Osteoblast (primary cell): ENCODE measurements at regions not wholly inside any gene's neighbourhood (a gene's known extent, or its start where the extent isn't known, plus 50 kb on each side); places are given as distances from the start of the nearest gene placed in this dataset.

Source experiments
- DNase-seq: peaks from one replicate; pipeline ENCODE4 v3.0.0; 2011; ENCODE audit warnings: low spot score, mixed read lengths; ENCODE audit not compliant: insufficient read length; ENCODE audit errors: missing footprints
- H2AFZ ChIP-seq: 2 replicates; pipeline ENCODE4 v1.6.0; 2011; ENCODE audit warnings: mild to moderate bottlenecking, low read length
- H3K27ac ChIP-seq: 2 replicates; pipeline ENCODE4 v1.5.1; 2011; ENCODE audit warnings: mild to moderate bottlenecking, low read depth, low read length, moderate library complexity
- H3K27me3 ChIP-seq: 2 replicates; pipeline ENCODE4 v1.6.0; 2012; ENCODE audit warnings: mild to moderate bottlenecking, control low read depth, inconsistent platforms, low read length, moderate library complexity; ENCODE audit not compliant: insufficient read depth
- H3K36me3 ChIP-seq: 2 replicates; pipeline ENCODE4 v1.5.1; 2011; ENCODE audit warnings: mild to moderate bottlenecking, low read length, control low read depth, moderate library complexity; ENCODE audit not compliant: insufficient read depth
- H3K4me1 ChIP-seq: 2 replicates; pipeline ENCODE4 v1.5.1; 2011; ENCODE audit warnings: mild to moderate bottlenecking, low read length, control low read depth, moderate library complexity; ENCODE audit not compliant: insufficient read depth
- H3K4me2 ChIP-seq: 2 replicates; pipeline ENCODE4 v1.6.0; 2011; ENCODE audit warnings: mild to moderate bottlenecking, low read length; ENCODE audit not compliant: insufficient read depth
- H3K4me3 ChIP-seq: fragments of 200-600 bp; sonication (generic); 3 replicates; pipeline ENCODE4 v1.5.1; 2012; ENCODE audit warnings: mild to moderate bottlenecking, low read length, inconsistent platforms; ENCODE audit not compliant: insufficient read depth
- H3K79me2 ChIP-seq: 2 replicates; pipeline ENCODE4 v1.6.0; 2012; ENCODE audit warnings: mild to moderate bottlenecking, low read length, control low read depth, inconsistent platforms; ENCODE audit not compliant: insufficient read depth
- H3K9me3 ChIP-seq: 2 replicates; pipeline ENCODE4 v1.5.1; 2011; ENCODE audit warnings: low read depth, low read length, control low read depth
- H4K20me1 ChIP-seq: 2 replicates; pipeline ENCODE4 v1.6.0; 2012; ENCODE audit warnings: mild to moderate bottlenecking, low read length, control low read depth; ENCODE audit not compliant: insufficient read depth
- CTCF ChIP-seq: IDR thresholded peaks from 2 replicates; pipeline ENCODE4 v1.5.1; 2011; ENCODE audit warnings: mild to moderate bottlenecking, low read depth, low read length, moderate library complexity; ENCODE audit errors: extremely low read depth

GRCh38 chr1:177448652-177449357, 278.0 kb downstream of the BRINP2 start:
- Histone ChIP-seq H3K36me3 (no peaks in the 10 kb centered on the region), H2AFZ (no peak overlapping the region), H3K4me2 (no peak overlapping the region), H3K4me3 (no peak overlapping the region), H3K79me2 (no peaks in the 10 kb centered on the region), H3K4me1 (no peaks in the 10 kb centered on the region), H3K27ac (no peak overlapping the region), H4K20me1 (no peaks in the 10 kb centered on the region), H3K27me3 (no peaks in the 10 kb centered on the region), H3K9me3 (no peaks in the 10 kb centered on the region)
- TF ChIP-seq CTCF: no peak
- DNase-seq: no peak

- H3K4me1 ChIP-seq: no peaks in the 10 kb centered on the region
Observed at GRCh38 chr1:177448036-177448615, 277.4 kb downstream of the BRINP2 start.

GRCh38 chr1:177444997-177445746, 274.4 kb downstream of the BRINP2 start:
- no peaks in the 10 kb centered on the region for H3K9me3 ChIP-seq
- no peak overlapping the region for H2AFZ ChIP-seq
- H3K4me2 ChIP-seq: no peak overlapping the region
- no peak for TF ChIP-seq CTCF
- H3K27me3 ChIP-seq: no peaks in the 10 kb centered on the region
- H3K27ac ChIP-seq: no peak overlapping the region
- H3K4me1 ChIP-seq: no peaks in the 10 kb centered on the region
- H3K4me3 ChIP-seq: no peak overlapping the region
- DNase-seq: no peak
- H3K79me2 ChIP-seq: no peaks in the 10 kb centered on the region
- no peaks in the 10 kb centered on the region for H4K20me1 ChIP-seq
- H3K36me3 ChIP-seq: no peaks in the 10 kb centered on the region

More at GRCh38 chr1:177448036-177448615, 277.4 kb downstream of the BRINP2 start:
- Histone ChIP-seq H3K27me3 (no peaks in the 10 kb centered on the region), H3K4me3 (no peak overlapping the region), H4K20me1 (no peaks in the 10 kb centered on the region), H3K36me3 (no peaks in the 10 kb centered on the region), H3K9me3 (no peaks in the 10 kb centered on the region), H3K27ac (no peak overlapping the region), H2AFZ (no peak overlapping the region), H3K79me2 (no peaks in the 10 kb centered on the region), H3K4me2 (no peak overlapping the region)
- TF ChIP-seq CTCF: no peak
- DNase-seq: no peak

GRCh38 chr1:177443003-177443402, 272.2 kb downstream of the BRINP2 start:
- TF ChIP-seq CTCF: no peak
- H3K9me3 ChIP-seq: no peaks in the 10 kb centered on the region
- no peaks in the 10 kb centered on the region for H3K4me1 ChIP-seq

More at GRCh38 chr1:177443003-177443402, 272.2 kb downstream of the BRINP2 start:
- Histone ChIP-seq H3K4me2 (no peak overlapping the region), H3K79me2 (no peaks in the 10 kb centered on the region), H2AFZ (no peak overlapping the region), H4K20me1 (no peaks in the 10 kb centered on the region), H3K27ac (no peak overlapping the region), H3K27me3 (no peaks in the 10 kb centered on the region), H3K4me3 (no peak overlapping the region), H3K36me3 (no peaks in the 10 kb centered on the region)
- no peak for DNase-seq
